ENCODE measurements at regions not wholly inside any gene's neighbourhood (a gene's known extent, or its start where the extent isn't known, plus 50 kb on each side); places are given as distances from the start of the nearest gene placed in this dataset.

DNA sequence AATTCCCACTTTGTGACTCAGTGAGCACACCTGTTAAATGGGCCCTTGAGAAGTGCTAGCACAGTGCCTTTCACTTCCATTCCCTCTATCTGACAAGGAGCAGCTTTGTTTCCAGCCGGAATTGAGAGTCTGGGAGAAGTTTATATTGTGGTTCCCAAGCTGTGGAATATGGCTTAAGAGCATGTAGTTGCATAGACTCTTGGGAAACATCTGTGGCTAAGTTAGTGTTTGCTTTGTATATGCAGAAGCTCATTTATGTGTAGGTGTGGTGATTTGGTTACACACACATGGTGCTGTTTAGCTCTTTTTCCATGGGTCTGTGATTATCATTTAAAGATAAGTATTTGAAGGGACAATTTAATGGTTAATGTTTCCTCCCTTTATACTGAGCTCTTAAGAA, 110.5 kb upstream of the HMHB1 start:
- Histone ChIP-seq H3K9me3 (no peaks in the 10 kb centered on the region), H3K36me3 (no peaks in the 10 kb centered on the region), H3K9ac (ENCODE audit: low read depth in 2 of 2, low read length in 2 of 2) (no peak overlapping the region), H3K4me3 (no peak overlapping the region), H3K27ac (no peak overlapping the region), H3K4me1 (no peaks in the 10 kb centered on the region), H3K27me3 (no peaks in the 10 kb centered on the region)
- intact Hi-C loops (cut with DNase I) = no loop called here
- TF ChIP-seq, protein P1, sequence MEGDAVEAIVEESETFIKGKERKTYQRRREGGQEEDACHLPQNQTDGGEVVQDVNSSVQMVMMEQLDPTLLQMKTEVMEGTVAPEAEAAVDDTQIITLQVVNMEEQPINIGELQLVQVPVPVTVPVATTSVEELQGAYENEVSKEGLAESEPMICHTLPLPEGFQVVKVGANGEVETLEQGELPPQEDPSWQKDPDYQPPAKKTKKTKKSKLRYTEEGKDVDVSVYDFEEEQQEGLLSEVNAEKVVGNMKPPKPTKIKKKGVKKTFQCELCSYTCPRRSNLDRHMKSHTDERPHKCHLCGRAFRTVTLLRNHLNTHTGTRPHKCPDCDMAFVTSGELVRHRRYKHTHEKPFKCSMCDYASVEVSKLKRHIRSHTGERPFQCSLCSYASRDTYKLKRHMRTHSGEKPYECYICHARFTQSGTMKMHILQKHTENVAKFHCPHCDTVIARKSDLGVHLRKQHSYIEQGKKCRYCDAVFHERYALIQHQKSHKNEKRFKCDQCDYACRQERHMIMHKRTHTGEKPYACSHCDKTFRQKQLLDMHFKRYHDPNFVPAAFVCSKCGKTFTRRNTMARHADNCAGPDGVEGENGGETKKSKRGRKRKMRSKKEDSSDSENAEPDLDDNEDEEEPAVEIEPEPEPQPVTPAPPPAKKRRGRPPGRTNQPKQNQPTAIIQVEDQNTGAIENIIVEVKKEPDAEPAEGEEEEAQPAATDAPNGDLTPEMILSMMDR (IDR thresholded peaks at IDR 0.05) = no peak
- DNase-seq = no peak

DNA sequence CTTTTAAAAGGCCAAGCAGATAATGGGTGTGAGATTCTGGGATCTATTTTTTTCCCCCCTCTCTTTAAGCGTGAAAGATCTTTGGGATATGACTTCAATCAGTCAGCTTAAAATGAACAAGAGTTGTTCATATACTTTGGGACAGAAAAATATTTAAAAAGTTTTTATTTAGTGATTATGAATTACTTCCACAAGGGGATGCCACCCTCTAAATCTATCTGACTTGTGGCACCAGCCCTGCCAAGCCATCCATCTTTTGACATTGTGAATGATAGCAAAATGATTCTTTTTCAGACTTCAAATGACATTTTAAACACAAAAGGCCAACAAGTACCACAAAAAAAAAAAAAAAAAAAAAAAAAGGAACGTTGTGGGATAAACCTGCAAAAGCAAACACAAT, 111.0 kb upstream of the HMHB1 start:
- no peaks in the 10 kb centered on the region for H3K4me1 ChIP-seq
- intact Hi-C loops (cut with DNase I) = no loop called here
- no peak for DNase-seq
- TF ChIP-seq, protein P1 (IDR thresholded peaks at IDR 0.05) = no peak
- no peak overlapping the region for H3K4me3 ChIP-seq
- H3K9ac ChIP-seq (ENCODE audit: low read depth in 2 of 2, low read length in 2 of 2) = no peak overlapping the region
- no peaks in the 10 kb centered on the region for H3K36me3 ChIP-seq
- no peaks in the 10 kb centered on the region for H3K9me3 ChIP-seq
- H3K27me3 ChIP-seq = no peaks in the 10 kb centered on the region
- H3K27ac ChIP-seq = no peak overlapping the region

DNA sequence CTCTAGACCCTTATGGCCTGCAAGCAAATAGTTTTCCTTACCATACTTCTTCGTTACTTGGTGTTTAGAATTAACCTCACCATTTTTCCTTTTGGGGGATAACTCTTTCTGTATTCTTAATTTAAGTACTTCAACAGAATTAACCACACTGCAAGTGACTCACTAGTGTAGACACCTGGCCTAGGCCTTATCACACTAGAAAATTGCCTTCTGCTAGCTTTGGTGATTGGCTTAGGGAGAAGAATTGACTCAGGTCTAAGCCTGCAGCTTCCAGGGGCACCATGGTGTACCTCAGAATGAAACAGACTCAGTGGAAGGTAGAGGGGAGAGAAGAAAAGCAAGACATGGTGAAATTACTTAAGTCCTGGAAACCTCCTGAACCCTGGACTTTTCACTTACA, 112.8 kb upstream of the HMHB1 start:
- no peak overlapping the region for H3K4me3 ChIP-seq
- H3K27me3 ChIP-seq = no peaks in the 10 kb centered on the region
- no peak overlapping the region for H3K27ac ChIP-seq
- intact Hi-C loops (cut with DNase I) = no loop called here
- H3K36me3 ChIP-seq = no peaks in the 10 kb centered on the region
- H3K9ac ChIP-seq (ENCODE audit: low read depth in 2 of 2, low read length in 2 of 2) = no peak overlapping the region
- TF ChIP-seq, protein P1 (IDR thresholded peaks at IDR 0.05) = no peak
- no peak for DNase-seq
- no peaks in the 10 kb centered on the region for H3K4me1 ChIP-seq
- no peaks in the 10 kb centered on the region for H3K9me3 ChIP-seq

DNA sequence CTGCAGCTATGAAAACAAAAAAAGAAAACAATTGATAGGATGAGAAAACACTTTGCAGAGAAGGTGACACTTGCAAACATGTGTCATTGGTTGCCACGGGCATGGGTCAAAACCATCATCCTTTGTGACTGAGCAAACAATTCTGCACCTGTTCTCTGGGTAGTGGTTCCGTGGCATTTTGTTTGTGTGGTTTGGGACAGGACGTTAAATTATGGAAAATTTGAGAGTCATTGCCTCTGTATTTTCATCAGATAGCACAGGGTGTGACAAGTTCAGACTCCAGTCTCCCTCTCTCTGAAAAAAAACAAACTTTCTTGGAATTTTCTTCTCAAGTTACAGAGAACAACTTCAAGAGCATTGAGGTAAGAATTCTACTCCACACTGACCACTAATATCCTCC, 113.4 kb upstream of the HMHB1 start:
- Histone ChIP-seq H3K9me3 (no peaks in the 10 kb centered on the region), H3K36me3 (no peaks in the 10 kb centered on the region), H3K27ac (no peak overlapping the region), H3K9ac (ENCODE audit: low read depth in 2 of 2, low read length in 2 of 2) (no peak overlapping the region), H3K4me1 (no peaks in the 10 kb centered on the region), H3K4me3 (no peak overlapping the region), H3K27me3 (no peaks in the 10 kb centered on the region)
- TF ChIP-seq, protein P1 (IDR thresholded peaks at IDR 0.05) = no peak
- DNase-seq = no peak
- intact Hi-C loops (cut with DNase I) = no loop called here

DNA sequence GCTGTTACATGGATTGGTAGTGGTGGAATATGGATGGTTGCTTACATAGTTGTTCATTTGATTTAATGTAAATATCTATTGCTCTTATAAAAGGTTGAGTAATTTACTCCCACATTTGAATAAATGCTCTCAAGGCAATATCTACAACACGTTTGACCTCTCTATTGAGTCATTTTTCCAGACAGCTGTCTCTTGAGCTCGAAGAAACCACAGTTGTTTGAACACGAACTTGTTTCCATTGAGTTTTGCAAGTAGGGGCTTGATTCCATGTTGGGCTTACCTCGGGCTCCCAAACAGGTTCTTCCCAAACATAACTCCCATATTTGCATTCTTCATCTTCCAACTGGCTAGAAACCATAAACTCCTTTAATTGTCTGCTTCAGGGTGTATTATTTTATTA, 115.0 kb upstream of the HMHB1 start:
- Histone ChIP-seq H3K27me3 (no peaks in the 10 kb centered on the region), H3K4me1 (no peaks in the 10 kb centered on the region), H3K36me3 (no peaks in the 10 kb centered on the region), H3K9me3 (no peaks in the 10 kb centered on the region), H3K27ac (no peak overlapping the region), H3K9ac (ENCODE audit: low read depth in 2 of 2, low read length in 2 of 2) (no peak overlapping the region), H3K4me3 (no peak overlapping the region)
- TF ChIP-seq, protein P1 (IDR thresholded peaks at IDR 0.05) = no peak
- intact Hi-C loops (cut with DNase I) = no loop called here
- no peak for DNase-seq

DNA sequence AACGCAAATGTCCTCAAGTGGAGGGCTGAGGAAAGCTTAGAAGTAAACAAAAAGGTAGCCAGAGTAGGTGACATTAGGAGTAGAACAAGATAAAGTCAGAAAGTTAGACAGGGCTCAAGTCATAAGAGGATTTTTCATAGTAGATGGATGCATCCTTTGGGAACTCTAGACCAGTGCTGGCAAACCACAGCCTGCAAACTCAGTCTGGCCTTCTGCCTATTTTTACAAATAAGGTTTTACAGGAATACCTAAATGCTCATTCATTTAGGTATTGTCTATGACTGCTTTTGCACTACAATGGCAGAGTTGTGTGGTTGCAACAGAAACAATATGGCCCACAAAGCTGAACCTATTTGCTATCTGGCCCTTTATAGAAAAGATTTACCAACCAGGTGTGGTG, 116.0 kb upstream of the HMHB1 start:
- Histone ChIP-seq H3K27me3 (no peaks in the 10 kb centered on the region), H3K4me3 (no peak overlapping the region), H3K9me3 (no peaks in the 10 kb centered on the region), H3K4me1 (no peaks in the 10 kb centered on the region), H3K27ac (no peak overlapping the region), H3K9ac (ENCODE audit: low read depth in 2 of 2, low read length in 2 of 2) (no peak overlapping the region), H3K36me3 (no peaks in the 10 kb centered on the region)
- intact Hi-C loops (cut with DNase I) = no loop called here
- TF ChIP-seq, protein P1 (IDR thresholded peaks at IDR 0.05) = no peak
- no peak for DNase-seq

Data from colonic mucosa (tissue), 4 donors.